ENCODE measurements at regions not wholly inside any gene's neighbourhood (a gene's known extent, or its start where the extent isn't known, plus 50 kb on each side); places are given as distances from the start of the nearest gene placed in this dataset.

DNA sequence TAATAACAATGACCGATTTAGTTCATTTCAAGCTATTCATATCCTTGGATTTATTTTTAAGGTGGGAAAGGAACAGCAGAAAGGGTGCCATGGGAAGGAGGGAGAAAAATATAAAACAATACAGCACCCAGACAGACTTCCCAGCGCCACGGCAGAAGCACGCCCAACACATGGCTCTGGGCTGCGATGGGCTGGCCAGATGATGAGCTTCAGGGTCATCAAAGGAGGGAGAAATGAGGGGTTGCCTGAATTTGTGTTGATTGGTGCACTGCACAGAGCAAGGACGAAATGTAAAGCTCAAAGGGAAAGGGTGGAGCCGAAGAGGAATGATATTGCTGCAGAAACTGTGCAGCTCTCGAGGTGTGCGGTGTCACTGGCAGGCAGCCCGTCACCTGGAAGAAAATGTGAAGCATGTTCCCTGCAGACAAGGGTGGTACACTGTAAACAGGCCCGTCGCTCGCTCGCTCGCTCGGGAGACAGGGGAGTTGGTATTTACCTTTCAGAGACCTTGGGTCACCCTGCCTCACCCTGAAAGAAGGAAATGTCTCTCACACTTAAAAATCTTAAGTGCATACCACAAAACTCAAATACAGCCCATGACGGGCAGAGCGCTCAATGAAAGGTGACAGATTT is 195.5 kb upstream of the CTAGE1 start:
- no peak overlapping the region for H3K4me3 ChIP-seq (ENCODE audit: low read depth, low read length)

DNA sequence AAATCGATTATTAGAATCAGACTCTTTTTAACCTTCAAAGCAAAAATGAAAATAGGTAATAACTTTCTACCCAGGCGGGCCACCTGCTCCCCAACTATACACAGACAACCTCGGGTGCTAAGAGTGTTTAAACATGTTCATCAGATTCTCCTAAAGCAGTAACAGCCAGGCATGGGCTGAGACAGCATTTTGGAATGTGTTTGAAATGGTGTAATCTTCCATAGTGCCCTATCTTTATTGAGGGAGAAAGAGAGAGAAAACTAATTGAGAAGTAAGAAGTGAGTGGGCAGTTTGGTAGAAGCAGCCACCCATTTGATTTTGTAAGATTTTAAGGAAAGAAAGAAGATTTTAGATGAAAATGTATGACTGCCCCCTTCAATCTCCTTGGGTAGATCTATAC is 196.1 kb upstream of the CTAGE1 start:
- no peak overlapping the region for H3K4me3 ChIP-seq (ENCODE audit: low read depth, low read length)

- no peak overlapping the region for H3K4me3 ChIP-seq (ENCODE audit: low read depth, low read length)
These were observed 205.8 kb upstream of the CTAGE1 start for GRCh38 chr18:22623513-22623912.

- no peak overlapping the region for H3K4me3 ChIP-seq (ENCODE audit: low read depth, low read length)
These were observed 206.5 kb upstream of the CTAGE1 start for GRCh38 chr18:22624176-22624575.

DNA sequence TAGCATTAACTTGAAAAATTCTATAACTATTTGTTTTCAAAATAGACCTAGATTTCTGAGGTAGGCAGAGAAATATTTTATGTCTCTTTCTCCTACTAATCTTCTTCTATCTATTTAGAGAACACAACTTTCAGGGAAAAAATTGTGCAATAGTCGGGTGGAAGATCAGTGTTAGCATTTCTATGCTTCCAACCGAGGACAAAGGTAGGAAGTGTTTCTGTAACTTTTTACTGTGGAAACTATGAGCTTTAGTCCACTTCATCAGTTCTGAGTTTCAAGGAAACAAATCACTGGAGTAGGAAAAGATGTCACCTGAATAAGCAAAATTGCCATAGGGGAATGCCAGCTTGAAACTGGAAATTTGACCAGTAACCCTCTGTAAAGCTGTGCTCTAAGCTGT is 207.7 kb upstream of the CTAGE1 start:
- H3K4me3 ChIP-seq (ENCODE audit: low read depth, low read length): no peak overlapping the region

DNA sequence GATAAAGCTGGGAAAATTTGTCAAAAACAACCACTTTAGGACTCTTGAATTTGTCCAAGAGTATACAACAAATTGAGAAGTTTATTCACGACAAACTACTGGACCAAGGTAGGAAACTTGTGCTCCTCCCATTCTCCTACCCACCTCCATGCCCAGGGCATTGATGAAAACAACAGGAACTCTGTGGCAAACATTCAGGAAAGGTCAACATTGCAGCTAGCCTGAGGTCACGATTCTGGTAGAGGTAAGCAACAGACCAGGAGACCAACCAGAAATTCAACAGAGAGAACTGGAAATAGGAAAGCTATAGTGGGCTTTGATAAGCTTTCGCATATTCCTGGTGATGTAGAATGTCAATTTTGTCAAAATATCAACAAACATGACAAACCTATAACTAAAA is 209.1 kb upstream of the CTAGE1 start:
- no peak overlapping the region for H3K4me3 ChIP-seq (ENCODE audit: low read depth, low read length)

DNA sequence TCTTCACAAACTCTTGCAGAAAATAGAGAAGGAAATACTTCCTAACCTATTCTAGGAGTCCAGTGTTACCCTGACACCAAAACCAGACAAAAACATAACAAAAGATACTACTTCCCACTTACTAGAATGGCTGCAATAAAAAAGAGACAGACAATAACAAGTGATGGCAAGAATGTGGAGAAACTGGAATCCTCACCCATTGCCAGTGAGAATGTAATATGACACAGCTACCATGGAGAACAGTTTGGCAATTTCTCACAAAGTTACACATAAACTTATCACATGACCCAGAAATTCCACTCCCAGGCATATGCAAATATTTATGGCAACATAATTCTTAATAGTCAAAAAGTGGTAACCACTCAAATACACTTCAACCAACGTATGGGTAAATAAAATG is 209.8 kb upstream of the CTAGE1 start:
- no peak overlapping the region for H3K4me3 ChIP-seq (ENCODE audit: low read depth, low read length)

DNA sequence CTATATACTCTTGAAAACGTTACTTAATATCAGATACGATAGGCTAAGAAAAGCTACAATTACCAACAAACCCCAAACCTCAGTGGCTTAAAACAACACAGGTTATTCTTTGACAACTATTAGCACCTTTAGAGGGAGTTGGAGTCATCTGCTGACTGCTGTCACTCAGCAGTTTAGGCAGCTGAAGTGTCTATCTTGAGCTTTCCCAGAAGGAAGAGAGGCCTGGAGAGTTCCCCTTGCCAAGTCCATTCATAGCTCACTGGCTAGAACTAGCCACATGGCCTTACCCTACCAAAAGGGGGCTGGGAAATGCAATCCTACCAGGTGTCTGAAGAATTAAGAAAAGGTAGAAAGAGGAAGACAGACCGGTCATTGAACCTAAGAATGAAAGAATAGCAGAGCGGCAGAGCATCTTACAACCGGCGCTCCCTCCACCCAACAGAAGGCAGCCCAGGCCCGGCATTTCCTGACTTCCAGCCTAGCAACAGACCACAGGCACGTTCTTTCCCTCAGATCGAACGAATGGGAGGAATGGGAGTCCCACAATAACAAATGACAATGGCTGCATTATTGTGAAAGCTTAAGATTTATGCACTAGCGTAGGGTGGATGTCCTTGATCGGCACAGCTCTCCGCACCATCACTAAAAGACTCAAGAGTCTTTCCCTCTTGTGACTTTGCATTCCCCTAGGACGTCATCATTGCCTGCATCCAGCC is 211.2 kb upstream of the CTAGE1 start:
- H3K4me3 ChIP-seq (ENCODE audit: low read depth, low read length): no peak overlapping the region

DNA sequence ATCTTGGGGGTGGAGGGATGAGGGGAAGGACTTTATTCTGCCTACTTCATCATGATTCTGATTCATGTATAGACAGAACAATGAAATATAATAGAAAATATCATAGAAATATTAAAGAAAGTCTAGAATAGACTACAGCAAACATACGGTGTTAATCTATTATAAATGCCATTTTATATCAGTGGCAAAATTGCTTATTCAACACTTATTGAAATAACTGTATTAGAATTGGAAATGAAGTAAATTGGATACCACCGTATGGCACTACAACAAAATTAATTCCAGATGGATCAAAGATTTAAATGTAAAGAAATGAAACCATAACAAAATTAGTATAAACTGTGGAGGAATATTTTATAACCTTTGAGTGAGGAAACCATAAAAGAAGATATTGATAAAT is 213.3 kb upstream of the CTAGE1 start:
- no peak overlapping the region for H3K4me3 ChIP-seq (ENCODE audit: low read depth, low read length)

- H3K4me3 ChIP-seq (ENCODE audit: low read depth, low read length): no peak overlapping the region
These were observed 214.5 kb upstream of the CTAGE1 start for GRCh38 chr18:22632191-22632590.

GRCh38 chr18:22634464-22634863 is 216.7 kb upstream of the CTAGE1 start:
- H3K4me3 ChIP-seq (ENCODE audit: low read depth, low read length): no peak overlapping the region

- no peak overlapping the region for H3K4me3 ChIP-seq (ENCODE audit: low read depth, low read length)
These were observed 220.1 kb upstream of the CTAGE1 start for GRCh38 chr18:22637787-22638186.

GRCh38 chr18:22639026-22639463 is 221.3 kb upstream of the CTAGE1 start:
- H3K4me3 ChIP-seq (ENCODE audit: low read depth, low read length): no peak overlapping the region

- no peak overlapping the region for H3K4me3 ChIP-seq (ENCODE audit: low read depth, low read length)
These were observed 221.8 kb upstream of the CTAGE1 start for GRCh38 chr18:22639561-22639960.

DNA sequence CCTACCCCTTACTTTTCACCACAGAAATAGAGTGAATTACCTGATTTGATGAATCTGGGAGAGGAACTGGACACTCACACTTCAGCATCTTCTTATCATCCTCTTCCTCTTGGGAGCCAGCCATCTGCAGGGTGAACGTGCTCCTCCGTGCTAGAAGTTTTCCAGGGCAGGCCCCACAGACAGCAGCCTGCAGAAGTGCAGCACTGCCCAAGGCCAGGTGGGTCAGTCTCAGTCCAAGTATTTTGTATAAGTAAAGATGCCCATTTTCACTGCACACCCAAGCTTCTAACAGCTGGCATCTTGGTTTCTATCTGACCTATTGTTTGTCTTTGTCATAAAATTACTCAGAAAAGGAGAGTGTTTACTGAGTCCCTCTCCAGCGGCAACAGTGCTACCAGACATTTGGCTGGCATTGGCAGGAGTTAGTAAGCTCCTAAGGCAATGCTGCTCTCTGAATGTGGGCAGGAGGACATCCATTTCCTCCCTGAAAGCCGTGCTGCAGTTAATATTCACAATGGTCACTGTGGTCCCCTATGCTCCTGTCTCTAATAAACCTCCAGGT is 222.6 kb upstream of the CTAGE1 start:
- no peak overlapping the region for H3K4me3 ChIP-seq (ENCODE audit: low read depth, low read length)

GRCh38 chr18:22641958-22642357 is 224.2 kb upstream of the CTAGE1 start:
- no peak overlapping the region for H3K4me3 ChIP-seq (ENCODE audit: low read depth, low read length)

DNA sequence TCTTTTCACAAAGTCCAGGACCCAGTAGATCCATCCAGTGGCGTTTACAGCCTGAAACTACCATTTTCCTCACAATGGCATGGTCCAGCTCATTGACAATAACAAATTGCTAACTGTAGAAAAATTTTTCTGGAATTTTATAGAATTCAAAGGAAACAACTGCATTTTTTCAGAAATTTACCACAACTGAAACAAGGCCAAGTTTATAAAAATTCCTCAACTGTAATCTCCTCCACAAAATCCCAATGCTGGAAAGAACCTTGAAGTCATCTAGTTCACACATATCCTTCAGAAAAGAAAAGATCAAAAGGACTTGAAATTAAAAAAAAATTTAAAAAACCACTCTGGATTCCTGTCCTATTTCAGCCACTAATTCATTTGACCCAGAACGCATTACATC is 226.0 kb upstream of the CTAGE1 start:
- H3K4me3 ChIP-seq (ENCODE audit: low read depth, low read length): no peak overlapping the region

DNA sequence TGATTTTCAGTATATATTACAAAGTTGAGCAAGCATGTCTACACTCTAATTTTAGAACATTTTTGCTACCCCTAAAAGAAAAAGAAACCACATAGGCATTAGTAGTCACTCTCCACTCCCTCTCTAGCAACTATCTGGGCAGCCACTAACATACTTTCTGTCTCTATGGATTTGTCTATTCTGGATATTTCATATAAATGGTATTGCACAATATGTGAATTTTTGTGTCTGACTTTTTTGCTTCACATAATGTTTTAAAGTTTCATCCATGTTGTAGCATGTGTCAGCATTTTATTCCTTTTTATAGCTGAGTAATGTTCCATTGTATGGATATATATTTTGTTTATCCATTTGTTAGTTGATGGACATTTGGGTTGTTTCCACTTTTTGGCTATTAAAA is 232.5 kb upstream of the CTAGE1 start:
- no peak overlapping the region for H3K4me3 ChIP-seq (ENCODE audit: low read depth, low read length)

- no peak overlapping the region for H3K4me3 ChIP-seq (ENCODE audit: low read depth, low read length)
These were observed 239.9 kb upstream of the CTAGE1 start for GRCh38 chr18:22657619-22658018.

DNA sequence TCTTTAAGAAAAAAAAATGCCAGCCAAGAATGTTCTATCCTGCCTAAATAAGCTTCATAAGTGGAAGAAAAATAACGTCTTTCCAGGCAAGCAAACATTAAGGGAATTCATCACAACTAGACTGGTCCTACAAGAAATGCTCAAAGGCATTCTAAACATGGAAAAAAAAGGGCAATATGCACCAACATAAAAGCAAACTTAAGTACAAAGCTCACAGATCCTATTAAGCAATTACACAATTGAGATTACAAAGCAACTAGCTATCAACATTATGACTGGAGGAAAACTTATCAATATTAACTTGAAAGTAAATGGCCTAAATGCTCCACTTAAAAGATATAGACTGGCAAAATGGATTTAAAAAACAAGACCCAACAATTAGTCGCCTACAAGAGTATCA is 240.6 kb upstream of the CTAGE1 start:
- H3K4me3 ChIP-seq (ENCODE audit: low read depth, low read length): no peak overlapping the region

- H3K4me3 ChIP-seq (ENCODE audit: low read depth, low read length): no peak overlapping the region
These were observed 245.7 kb upstream of the CTAGE1 start for GRCh38 chr18:22663378-22663777.

- H3K4me3 ChIP-seq (ENCODE audit: low read depth, low read length): no peak overlapping the region
These were observed 248.8 kb upstream of the CTAGE1 start for GRCh38 chr18:22666411-22666940.

All from iPS-11a (cell line).